Gastroesophageal sphincter (tissue), 3 donors: ENCODE measurements at regions not wholly inside any gene's neighbourhood (a gene's known extent, or its start where the extent isn't known, plus 50 kb on each side); places are given as distances from the start of the nearest gene placed in this dataset.

Experiments used
- CTCF ChIP-seq, 4 experiments: fragments of 200-600 bp in 2 of 4; fragments of 450-650 bp in 2 of 4; sonication (generic) in 1 of 4; IDR thresholded peaks; one replicate each; pipeline ENCODE4 v1.5.1; 2017 to 2019; ENCODE audit warnings: antibody characterized with exemption in 4 of 4, mild to moderate bottlenecking in 2 of 4, moderate library complexity in 2 of 4
- EP300 ChIP-seq: sonication (generic); formaldehyde crosslinking; IDR thresholded peaks from one replicate; pipeline ENCODE4 v1.6.1; 2017; ENCODE audit warnings: antibody characterized with exemption, mild to moderate bottlenecking
- POLR2A ChIP-seq, 2 donors: fragments of 450-650 bp; IDR thresholded peaks; one replicate each; pipeline ENCODE4 v1.6.1; 2017; ENCODE audit warnings: antibody characterized with exemption in 2 of 2, mild to moderate bottlenecking in 2 of 2, moderate library complexity in 1 of 2
- POLR2AphosphoS5 ChIP-seq: sonication (generic); formaldehyde crosslinking; IDR thresholded peaks from one replicate; pipeline ENCODE4 v1.6.1; 2017; ENCODE audit warnings: antibody characterized with exemption

- TF ChIP-seq CTCF (IDR thresholded peaks at IDR 0.05) = no peak
- TF ChIP-seq POLR2A (IDR thresholded peaks at IDR 0.05) = no peak
- TF ChIP-seq EP300 = no peak
- no peak for TF ChIP-seq POLR2AphosphoS5
These were observed 56.5 kb upstream of the EEPD1 start for GRCh38 chr7:36096460-36097095.
